IPS-18a (cell line): ENCODE measurements at regions not wholly inside any gene's neighbourhood (a gene's known extent, or its start where the extent isn't known, plus 50 kb on each side); places are given as distances from the start of the nearest gene placed in this dataset.
"Not testable (repeated sequence)": the region's sequence is repeated elsewhere in the genome, so short reads cannot be mapped to it uniquely, and the experiment has no call there.

Experiments used
- H3K27ac ChIP-seq: one replicate; pipeline ENCODE4 v1.5.1; 2013; ENCODE audit warnings: low read length
- H3K27me3 ChIP-seq: one replicate; pipeline ENCODE4 v1.6.1; 2013; ENCODE audit warnings: mild to moderate bottlenecking, low read length; ENCODE audit not compliant: control insufficient read depth, insufficient read depth
- H3K36me3 ChIP-seq: one replicate; pipeline ENCODE4 v1.6.1; 2013; ENCODE audit warnings: low read depth, low read length; ENCODE audit not compliant: control insufficient read depth
- H3K4me1 ChIP-seq: one replicate; pipeline ENCODE4 v1.6.1; 2013; ENCODE audit warnings: low read depth, low read length; ENCODE audit not compliant: control insufficient read depth
- H3K4me3 ChIP-seq: one replicate; pipeline ENCODE4 v1.5.1; 2013; ENCODE audit warnings: low read length
- H3K9ac ChIP-seq: one replicate; pipeline ENCODE4 v1.6.1; 2013; ENCODE audit warnings: mild to moderate bottlenecking, low read length, moderate library complexity
- H3K9me3 ChIP-seq: one replicate; pipeline ENCODE4 v1.6.1; 2013; ENCODE audit warnings: low read depth, low read length; ENCODE audit not compliant: control insufficient read depth

- H3K9me3 ChIP-seq, H3K27ac ChIP-seq, H3K27me3 ChIP-seq, H3K4me3 ChIP-seq, H3K36me3 ChIP-seq, H3K4me1 ChIP-seq, H3K9ac ChIP-seq: not testable (repeated sequence)
These were observed 136.3 kb upstream of the RAB4A start for GRCh38 chr1:229134381-229135217.

DNA sequence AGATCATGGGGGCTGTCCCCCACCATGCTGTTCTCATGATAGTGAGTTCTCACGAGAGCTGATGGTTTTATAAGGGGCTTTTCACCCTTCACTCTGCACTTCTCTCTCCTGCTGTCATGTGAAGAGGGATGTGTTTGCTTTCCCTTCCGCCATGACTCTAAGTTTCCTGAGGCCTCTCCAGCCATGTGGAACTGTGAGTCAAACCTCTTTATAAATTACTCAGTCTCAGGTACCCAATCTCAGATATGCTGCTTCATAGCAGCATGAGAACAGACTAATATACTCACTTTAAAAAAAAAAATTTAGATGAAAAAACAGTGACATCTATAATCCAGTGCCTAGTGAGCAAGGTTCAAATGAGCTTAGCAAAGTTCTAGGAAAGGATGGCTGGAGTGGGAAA lies 135.1 kb upstream of the RAB4A start:
- Histone ChIP-seq H3K4me3 (no peak overlapping the region), H3K4me1 (no peaks in the 10 kb centered on the region), H3K27me3 (no peaks in the 10 kb centered on the region), H3K9me3 (peaks cover 7% of the 10 kb centered on the region), H3K9ac (no peak overlapping the region), H3K36me3 (no peaks in the 10 kb centered on the region), H3K27ac (no peak overlapping the region)

DNA sequence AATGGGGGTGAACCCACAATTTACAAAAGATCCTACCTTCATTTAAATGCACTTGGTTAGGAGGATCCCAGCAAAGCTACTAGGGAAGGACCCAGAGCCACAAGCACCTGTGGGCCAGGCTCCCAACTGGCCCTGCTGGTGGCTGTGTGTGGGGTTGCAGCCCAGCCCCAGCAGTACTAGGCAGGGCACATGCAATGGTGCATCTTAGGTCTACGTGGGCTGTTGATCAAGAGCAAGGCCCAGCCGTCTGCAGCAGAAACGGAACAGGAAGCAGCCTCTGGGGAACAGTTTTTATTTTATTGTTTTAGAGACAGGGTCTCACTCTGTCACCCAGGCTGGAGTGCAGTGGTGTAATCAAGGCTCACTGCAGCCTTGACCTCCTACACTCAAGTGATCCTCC lies 134.1 kb upstream of the RAB4A start:
- no peaks in the 10 kb centered on the region for H3K27me3 ChIP-seq
- H3K4me1 ChIP-seq: no peaks in the 10 kb centered on the region
- no peaks in the 10 kb centered on the region for H3K36me3 ChIP-seq
- no peak overlapping the region for H3K9ac ChIP-seq
- no peak overlapping the region for H3K27ac ChIP-seq
- no peak overlapping the region for H3K4me3 ChIP-seq
- peaks cover 7% of the 10 kb centered on the region for H3K9me3 ChIP-seq

- peaks cover 7% of the 10 kb centered on the region for H3K9me3 ChIP-seq
- H3K4me3 ChIP-seq: no peak overlapping the region
- no peak overlapping the region for H3K9ac ChIP-seq
- H3K27ac ChIP-seq: no peak overlapping the region
- H3K36me3 ChIP-seq: no peaks in the 10 kb centered on the region
- no peaks in the 10 kb centered on the region for H3K4me1 ChIP-seq
- H3K27me3 ChIP-seq: no peaks in the 10 kb centered on the region
These were observed 133.6 kb upstream of the RAB4A start for GRCh38 chr1:229137271-229137670.

GRCh38 chr1:229138058-229138457 lies 132.9 kb upstream of the RAB4A start:
- peaks cover 7% of the 10 kb centered on the region for H3K9me3 ChIP-seq
- H3K9ac ChIP-seq: no peak overlapping the region
- no peak overlapping the region for H3K27ac ChIP-seq
- H3K27me3 ChIP-seq: no peaks in the 10 kb centered on the region
- no peak overlapping the region for H3K4me3 ChIP-seq
- H3K4me1 ChIP-seq: no peaks in the 10 kb centered on the region
- H3K36me3 ChIP-seq: no peaks in the 10 kb centered on the region

- H3K4me1 ChIP-seq: no peaks in the 10 kb centered on the region
- H3K4me3 ChIP-seq: no peak overlapping the region
- peaks cover 7% of the 10 kb centered on the region for H3K9me3 ChIP-seq
- H3K27ac ChIP-seq: no peak overlapping the region
- no peak overlapping the region for H3K9ac ChIP-seq
- H3K27me3 ChIP-seq: no peaks in the 10 kb centered on the region
- no peaks in the 10 kb centered on the region for H3K36me3 ChIP-seq
These were observed 131.4 kb upstream of the RAB4A start for GRCh38 chr1:229139331-229140118.

DNA sequence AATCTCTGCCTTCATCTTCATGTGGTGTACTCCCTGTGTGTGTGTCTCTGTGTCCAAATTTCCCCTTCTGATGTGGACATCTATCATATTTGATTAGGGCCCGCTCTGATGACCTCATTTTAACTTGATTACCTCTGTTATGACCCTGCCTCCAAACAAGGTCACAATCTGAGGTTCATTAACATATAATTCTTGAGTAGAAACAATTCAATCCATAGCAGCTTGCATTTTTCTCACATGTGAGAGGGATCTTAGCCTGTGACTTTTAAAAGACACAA lies 130.9 kb upstream of the RAB4A start:
- Histone ChIP-seq H3K4me3 (no peak overlapping the region), H3K27ac (no peak overlapping the region), H3K27me3 (no peaks in the 10 kb centered on the region), H3K36me3 (no peaks in the 10 kb centered on the region), H3K9ac (no peak overlapping the region), H3K9me3 (peaks cover 6% of the 10 kb centered on the region), H3K4me1 (no peaks in the 10 kb centered on the region)

DNA sequence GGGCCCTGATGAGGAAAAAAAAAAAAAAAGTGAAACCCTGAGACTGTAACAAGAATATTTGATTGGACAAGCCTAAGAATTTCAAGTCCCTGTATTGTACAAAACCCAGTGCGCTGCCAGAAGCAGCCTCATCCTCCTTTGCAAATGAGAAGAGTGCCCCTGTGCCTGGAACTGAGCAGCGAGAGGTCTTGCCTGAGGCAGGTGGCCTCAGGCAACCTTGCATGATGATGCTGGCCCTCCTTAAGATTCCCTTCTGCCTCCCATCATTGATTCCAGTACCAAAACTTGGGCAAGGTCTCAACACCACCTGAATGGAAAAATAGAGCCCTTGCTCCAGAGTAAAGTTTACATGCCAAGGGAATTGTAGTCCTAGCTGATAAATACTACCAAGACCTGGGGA lies 129.6 kb upstream of the RAB4A start:
- no peak overlapping the region for H3K4me3 ChIP-seq
- no peaks in the 10 kb centered on the region for H3K36me3 ChIP-seq
- H3K9ac ChIP-seq: no peak overlapping the region
- no peaks in the 10 kb centered on the region for H3K9me3 ChIP-seq
- H3K27me3 ChIP-seq: no peaks in the 10 kb centered on the region
- H3K27ac ChIP-seq: no peak overlapping the region
- no peaks in the 10 kb centered on the region for H3K4me1 ChIP-seq

GRCh38 chr1:229141689-229142377 lies 129.1 kb upstream of the RAB4A start:
- Histone ChIP-seq H3K27ac (no peak overlapping the region), H3K36me3 (no peaks in the 10 kb centered on the region), H3K4me3 (no peak overlapping the region), H3K9me3 (no peaks in the 10 kb centered on the region), H3K27me3 (no peaks in the 10 kb centered on the region), H3K9ac (no peak overlapping the region), H3K4me1 (no peaks in the 10 kb centered on the region)

GRCh38 chr1:229142471-229142870 lies 128.4 kb upstream of the RAB4A start:
- Histone ChIP-seq H3K9me3 (no peaks in the 10 kb centered on the region), H3K27ac (no peak overlapping the region), H3K9ac (no peak overlapping the region), H3K27me3 (no peaks in the 10 kb centered on the region), H3K4me1 (peaks cover under 1% of the 10 kb centered on the region), H3K36me3 (no peaks in the 10 kb centered on the region), H3K4me3 (no peak overlapping the region)

GRCh38 chr1:229146647-229147046 lies 124.3 kb upstream of the RAB4A start:
- Histone ChIP-seq H3K9ac (no peak overlapping the region), H3K4me1 (peaks cover 22% of the 10 kb centered on the region), H3K27me3 (peaks cover 13% of the 10 kb centered on the region), H3K36me3 (no peaks in the 10 kb centered on the region), H3K9me3 (no peaks in the 10 kb centered on the region), H3K4me3 (no peak overlapping the region), H3K27ac (no peak overlapping the region)
